K562 (cell line): ENCODE measurements at regions not wholly inside any gene's neighbourhood (a gene's known extent, or its start where the extent isn't known, plus 50 kb on each side); places are given as distances from the start of the nearest gene placed in this dataset.

Experiments used
- ADNP ChIP-seq: fragments of 200-800 bp; sonication (Bioruptor generic); IDR thresholded peaks from 2 replicates; pipeline ENCODE4 v1.6.1; 2016; ENCODE audit warnings: missing genetic modification characterization, missing compliant biosample characterization
- FOXJ3 ChIP-seq: sonication (generic); formaldehyde crosslinking; IDR thresholded peaks from 2 replicates; pipeline ENCODE4 v1.4.0; 2020; ENCODE audit warnings: mild to moderate bottlenecking, missing genetic modification reagents
- GTF2F1 ChIP-seq: IDR thresholded peaks from 2 replicates; pipeline ENCODE4 v1.6.1; 2011; ENCODE audit warnings: low read depth, low read length, improper control_type of control experiment
- NRF1 ChIP-seq, 2 experiments: fragments of 450-650 bp; IDR thresholded peaks in 1 of 2; conservative IDR thresholded peaks in 1 of 2; 2 replicates each; pipeline ENCODE4 v1.6.1; 2014; ENCODE audit warnings: mild to moderate bottlenecking in 2 of 2
- STAT5B ChIP-seq: fragments of 250-450 bp; sonication (Bioruptor Pico); IDR thresholded peaks from 2 replicates; pipeline ENCODE4 v1.8.0; 2021; ENCODE audit warnings: mild to moderate bottlenecking, inconsistent platforms
- ZNF12 ChIP-seq: sonication (generic); formaldehyde crosslinking; IDR thresholded peaks from 2 replicates; pipeline ENCODE4 v1.4.0; 2020; ENCODE audit warnings: mild to moderate bottlenecking, missing genetic modification reagents
- ZNF217 ChIP-seq: sonication (generic); formaldehyde crosslinking; IDR thresholded peaks from 2 replicates; pipeline ENCODE4 v1.8.0; 2022; ENCODE audit warnings: mild to moderate bottlenecking, missing genetic modification reagents
- TF ChIP-seq, protein P1 (sequence below): IDR thresholded peaks from 2 replicates; pipeline ENCODE4 v1.6.1; 2012; ENCODE audit warnings: low read depth, low read length, improper control_type of control experiment, borderline replicate concordance
- TF ChIP-seq, protein P2 (sequence below), 2 experiments: fragments of 450-650 bp; formaldehyde crosslinking in 1 of 2; IDR thresholded peaks; 2 replicates each; pipeline versions ENCODE4 v1.4.0 to v1.6.1; 2014 to 2020; ENCODE audit warnings: mild to moderate bottlenecking in 2 of 2, borderline replicate concordance in 1 of 2, low read depth in 1 of 2

DNA sequence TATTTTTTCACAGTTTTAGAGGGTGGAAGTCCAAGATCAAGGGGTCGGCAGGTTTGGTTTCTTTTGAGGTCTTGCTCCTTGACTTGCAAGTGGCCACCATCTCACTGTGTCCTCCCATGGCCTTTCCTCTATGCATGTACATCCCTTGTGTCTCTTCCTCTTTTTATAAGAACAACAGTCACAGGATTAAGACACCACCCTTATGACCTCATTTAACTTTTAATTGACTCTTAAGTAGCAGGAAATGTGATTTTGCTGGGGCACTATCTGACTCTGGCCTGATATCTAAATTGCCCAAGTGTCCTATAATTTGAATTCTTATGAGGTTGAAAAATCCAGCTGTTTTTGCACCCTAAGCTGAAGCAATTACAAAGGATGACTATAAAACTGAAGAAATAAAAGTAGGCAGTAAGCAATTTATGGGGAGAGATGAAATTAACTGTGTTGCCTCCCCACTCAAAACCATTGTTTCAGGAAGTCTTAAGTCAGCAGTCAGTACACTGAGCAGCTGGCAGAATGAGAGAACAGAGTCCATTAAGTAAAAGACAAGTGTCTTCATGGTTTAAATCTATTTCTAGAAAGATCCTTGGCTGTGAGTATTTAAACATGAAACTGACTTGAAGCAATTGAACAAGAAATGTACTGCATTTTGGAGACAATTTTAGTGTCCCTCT lies 601.3 kb downstream of the SPRY1 start:
- TF ChIP-seq ZNF217 (CRISPR knock-in tag): no peak
- TF ChIP-seq, protein P1, sequence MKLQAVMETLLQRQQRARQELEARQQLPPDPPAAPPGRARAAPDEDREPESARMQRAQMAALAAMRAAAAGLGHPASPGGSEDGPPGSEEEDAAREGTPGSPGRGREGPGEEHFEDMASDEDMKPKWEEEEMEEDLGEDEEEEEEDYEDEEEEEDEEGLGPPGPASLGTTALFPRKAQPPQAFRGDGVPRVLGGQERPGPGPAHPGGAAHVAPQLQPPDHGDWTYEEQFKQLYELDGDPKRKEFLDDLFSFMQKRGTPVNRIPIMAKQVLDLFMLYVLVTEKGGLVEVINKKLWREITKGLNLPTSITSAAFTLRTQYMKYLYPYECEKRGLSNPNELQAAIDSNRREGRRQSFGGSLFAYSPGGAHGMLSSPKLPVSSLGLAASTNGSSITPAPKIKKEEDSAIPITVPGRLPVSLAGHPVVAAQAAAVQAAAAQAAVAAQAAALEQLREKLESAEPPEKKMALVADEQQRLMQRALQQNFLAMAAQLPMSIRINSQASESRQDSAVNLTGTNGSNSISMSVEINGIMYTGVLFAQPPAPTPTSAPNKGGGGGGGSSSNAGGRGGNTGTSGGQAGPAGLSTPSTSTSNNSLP: no peak
- TF ChIP-seq ADNP (tag): no peak
- TF ChIP-seq NRF1 (conservative IDR thresholded peaks at IDR 0.05 in 1 of 2, IDR thresholded peaks at IDR 0.05 in 1 of 2): no peak
- TF ChIP-seq GTF2F1: no peak
- TF ChIP-seq FOXJ3 (CRISPR knock-in tag): no peak
- TF ChIP-seq, protein P2, sequence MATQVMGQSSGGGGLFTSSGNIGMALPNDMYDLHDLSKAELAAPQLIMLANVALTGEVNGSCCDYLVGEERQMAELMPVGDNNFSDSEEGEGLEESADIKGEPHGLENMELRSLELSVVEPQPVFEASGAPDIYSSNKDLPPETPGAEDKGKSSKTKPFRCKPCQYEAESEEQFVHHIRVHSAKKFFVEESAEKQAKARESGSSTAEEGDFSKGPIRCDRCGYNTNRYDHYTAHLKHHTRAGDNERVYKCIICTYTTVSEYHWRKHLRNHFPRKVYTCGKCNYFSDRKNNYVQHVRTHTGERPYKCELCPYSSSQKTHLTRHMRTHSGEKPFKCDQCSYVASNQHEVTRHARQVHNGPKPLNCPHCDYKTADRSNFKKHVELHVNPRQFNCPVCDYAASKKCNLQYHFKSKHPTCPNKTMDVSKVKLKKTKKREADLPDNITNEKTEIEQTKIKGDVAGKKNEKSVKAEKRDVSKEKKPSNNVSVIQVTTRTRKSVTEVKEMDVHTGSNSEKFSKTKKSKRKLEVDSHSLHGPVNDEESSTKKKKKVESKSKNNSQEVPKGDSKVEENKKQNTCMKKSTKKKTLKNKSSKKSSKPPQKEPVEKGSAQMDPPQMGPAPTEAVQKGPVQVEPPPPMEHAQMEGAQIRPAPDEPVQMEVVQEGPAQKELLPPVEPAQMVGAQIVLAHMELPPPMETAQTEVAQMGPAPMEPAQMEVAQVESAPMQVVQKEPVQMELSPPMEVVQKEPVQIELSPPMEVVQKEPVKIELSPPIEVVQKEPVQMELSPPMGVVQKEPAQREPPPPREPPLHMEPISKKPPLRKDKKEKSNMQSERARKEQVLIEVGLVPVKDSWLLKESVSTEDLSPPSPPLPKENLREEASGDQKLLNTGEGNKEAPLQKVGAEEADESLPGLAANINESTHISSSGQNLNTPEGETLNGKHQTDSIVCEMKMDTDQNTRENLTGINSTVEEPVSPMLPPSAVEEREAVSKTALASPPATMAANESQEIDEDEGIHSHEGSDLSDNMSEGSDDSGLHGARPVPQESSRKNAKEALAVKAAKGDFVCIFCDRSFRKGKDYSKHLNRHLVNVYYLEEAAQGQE (IDR thresholded peaks at IDR 0.05; ENCODE audit: borderline replicate concordance): no peak
- TF ChIP-seq, protein P2 (CRISPR knock-in tag; IDR thresholded peaks at IDR 0.05; ENCODE audit: low read depth): no peak
- no peak for TF ChIP-seq ZNF12 (CRISPR knock-in tag)
- TF ChIP-seq STAT5B (CRISPR knock-in tag): no peak
